ENCODE measurements at regions not wholly inside any gene's neighbourhood (a gene's known extent, or its start where the extent isn't known, plus 50 kb on each side); places are given as distances from the start of the nearest gene placed in this dataset.

GRCh38 chr6:140586426-140587061 is 1212.1 kb upstream of the CITED2 start:
- H3K36me3 Mint-ChIP-seq (ENCODE audit: insufficient read depth, unreplicated experiment): no peaks in the 10 kb centered on the region
- no peak for TF ChIP-seq CTCF (IDR thresholded peaks at IDR 0.05; ENCODE audit: insufficient read depth in 1 of 2, low read depth in 1 of 2, low read length in 1 of 2, severe bottlenecking in 1 of 2, unreplicated experiment in 1 of 2)
- intact Hi-C loops (cut with micrococcal nuclease; ENCODE audit: unreplicated experiment): no loop called here
- POLR2A ChIA-PET: no interaction called here
- no peaks in the 10 kb centered on the region for H3K27me3 Mint-ChIP-seq (ENCODE audit: insufficient read depth, unreplicated experiment)
- no peaks in the 10 kb centered on the region for H3K27me3 ChIP-seq (replicated peaks; ENCODE audit: control insufficient read depth, insufficient read depth, low read length)
- H3K9me3 ChIP-seq: no peaks in the 10 kb centered on the region
- no peak for DNase-seq
- no peak overlapping the region for H3K4me3 Mint-ChIP-seq (ENCODE audit: unreplicated experiment)
- no TSS peak for BruUV-seq (replicated peaks)
- H3K4me1 ChIP-seq: no peaks in the 10 kb centered on the region
- no peak overlapping the region for H3K4me3 ChIP-seq (ENCODE audit: low read depth, low read length)
- no peaks in the 10 kb centered on the region for H3K4me1 Mint-ChIP-seq (ENCODE audit: low read depth, unreplicated experiment)
- H3K9me3 Mint-ChIP-seq (ENCODE audit: unreplicated experiment): no peaks in the 10 kb centered on the region
- CTCF ChIA-PET: no interaction called here
- H3K27ac Mint-ChIP-seq (ENCODE audit: unreplicated experiment): no peak overlapping the region
- no peaks in the 10 kb centered on the region for H3K36me3 ChIP-seq (ENCODE audit: control insufficient read depth, insufficient read depth, low read length)

- POLR2A ChIA-PET: no interaction called here
- no peak overlapping the region for H3K27ac Mint-ChIP-seq (ENCODE audit: unreplicated experiment)
These were observed 1207.2 kb upstream of the CITED2 start for GRCh38 chr6:140581601-140582000.

GRCh38 chr6:140579918-140580317 is 1205.5 kb upstream of the CITED2 start:
- H3K9me3 ChIP-seq: no peaks in the 10 kb centered on the region
- Mint-ChIP-seq H3K27me3 (ENCODE audit: insufficient read depth, unreplicated experiment) (no peaks in the 10 kb centered on the region), H3K9me3 (ENCODE audit: unreplicated experiment) (no peaks in the 10 kb centered on the region), H3K4me3 (ENCODE audit: unreplicated experiment) (no peak overlapping the region), H3K36me3 (ENCODE audit: insufficient read depth, unreplicated experiment) (no peaks in the 10 kb centered on the region), H3K27ac (ENCODE audit: unreplicated experiment) (no peak overlapping the region), H3K4me1 (ENCODE audit: low read depth, unreplicated experiment) (no peaks in the 10 kb centered on the region)
- no peaks in the 10 kb centered on the region for H3K4me1 ChIP-seq
- BruUV-seq (replicated peaks): no TSS peak
- no peak for DNase-seq
- H3K4me3 ChIP-seq (ENCODE audit: low read depth, low read length): no peak overlapping the region
- no peaks in the 10 kb centered on the region for H3K27me3 ChIP-seq (replicated peaks; ENCODE audit: control insufficient read depth, insufficient read depth, low read length)
- no peaks in the 10 kb centered on the region for H3K36me3 ChIP-seq (ENCODE audit: control insufficient read depth, insufficient read depth, low read length)
- CTCF ChIA-PET: no interaction called here
- POLR2A ChIA-PET: no interaction called here
- intact Hi-C loops (cut with micrococcal nuclease; ENCODE audit: unreplicated experiment): no loop called here
- no peak for TF ChIP-seq CTCF (IDR thresholded peaks at IDR 0.05; ENCODE audit: insufficient read depth in 1 of 2, low read depth in 1 of 2, low read length in 1 of 2, severe bottlenecking in 1 of 2, unreplicated experiment in 1 of 2)

More at GRCh38 chr6:140581601-140582000, 1207.2 kb upstream of the CITED2 start:
- no peaks in the 10 kb centered on the region for H3K4me1 Mint-ChIP-seq (ENCODE audit: low read depth, unreplicated experiment)
- no peak overlapping the region for H3K4me3 Mint-ChIP-seq (ENCODE audit: unreplicated experiment)
- no peak overlapping the region for H3K4me3 ChIP-seq (ENCODE audit: low read depth, low read length)
- H3K9me3 ChIP-seq: no peaks in the 10 kb centered on the region
- H3K27me3 Mint-ChIP-seq (ENCODE audit: insufficient read depth, unreplicated experiment): no peaks in the 10 kb centered on the region
- H3K36me3 Mint-ChIP-seq (ENCODE audit: insufficient read depth, unreplicated experiment): no peaks in the 10 kb centered on the region
- intact Hi-C loops (cut with micrococcal nuclease; ENCODE audit: unreplicated experiment): no loop called here
- no peak for TF ChIP-seq CTCF (IDR thresholded peaks at IDR 0.05; ENCODE audit: insufficient read depth in 1 of 2, low read depth in 1 of 2, low read length in 1 of 2, severe bottlenecking in 1 of 2, unreplicated experiment in 1 of 2)
- H3K27me3 ChIP-seq (replicated peaks; ENCODE audit: control insufficient read depth, insufficient read depth, low read length): no peaks in the 10 kb centered on the region
- no peak for DNase-seq
- H3K9me3 Mint-ChIP-seq (ENCODE audit: unreplicated experiment): no peaks in the 10 kb centered on the region
- no peaks in the 10 kb centered on the region for H3K4me1 ChIP-seq
- no peaks in the 10 kb centered on the region for H3K36me3 ChIP-seq (ENCODE audit: control insufficient read depth, insufficient read depth, low read length)
- CTCF ChIA-PET: no interaction called here
- BruUV-seq (replicated peaks): no TSS peak
